ENCODE measurements at regions not wholly inside any gene's neighbourhood (a gene's known extent, or its start where the extent isn't known, plus 50 kb on each side); places are given as distances from the start of the nearest gene placed in this dataset.

GRCh38 chr13:63409791-63410351 is 1994.2 kb upstream of the PCDH20 start:
- TF ChIP-seq, protein P1, sequence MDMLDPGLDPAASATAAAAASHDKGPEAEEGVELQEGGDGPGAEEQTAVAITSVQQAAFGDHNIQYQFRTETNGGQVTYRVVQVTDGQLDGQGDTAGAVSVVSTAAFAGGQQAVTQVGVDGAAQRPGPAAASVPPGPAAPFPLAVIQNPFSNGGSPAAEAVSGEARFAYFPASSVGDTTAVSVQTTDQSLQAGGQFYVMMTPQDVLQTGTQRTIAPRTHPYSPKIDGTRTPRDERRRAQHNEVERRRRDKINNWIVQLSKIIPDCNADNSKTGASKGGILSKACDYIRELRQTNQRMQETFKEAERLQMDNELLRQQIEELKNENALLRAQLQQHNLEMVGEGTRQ (CRISPR knock-in tag; IDR thresholded peaks at IDR 0.05), result no peak
- TF ChIP-seq, protein P2, sequence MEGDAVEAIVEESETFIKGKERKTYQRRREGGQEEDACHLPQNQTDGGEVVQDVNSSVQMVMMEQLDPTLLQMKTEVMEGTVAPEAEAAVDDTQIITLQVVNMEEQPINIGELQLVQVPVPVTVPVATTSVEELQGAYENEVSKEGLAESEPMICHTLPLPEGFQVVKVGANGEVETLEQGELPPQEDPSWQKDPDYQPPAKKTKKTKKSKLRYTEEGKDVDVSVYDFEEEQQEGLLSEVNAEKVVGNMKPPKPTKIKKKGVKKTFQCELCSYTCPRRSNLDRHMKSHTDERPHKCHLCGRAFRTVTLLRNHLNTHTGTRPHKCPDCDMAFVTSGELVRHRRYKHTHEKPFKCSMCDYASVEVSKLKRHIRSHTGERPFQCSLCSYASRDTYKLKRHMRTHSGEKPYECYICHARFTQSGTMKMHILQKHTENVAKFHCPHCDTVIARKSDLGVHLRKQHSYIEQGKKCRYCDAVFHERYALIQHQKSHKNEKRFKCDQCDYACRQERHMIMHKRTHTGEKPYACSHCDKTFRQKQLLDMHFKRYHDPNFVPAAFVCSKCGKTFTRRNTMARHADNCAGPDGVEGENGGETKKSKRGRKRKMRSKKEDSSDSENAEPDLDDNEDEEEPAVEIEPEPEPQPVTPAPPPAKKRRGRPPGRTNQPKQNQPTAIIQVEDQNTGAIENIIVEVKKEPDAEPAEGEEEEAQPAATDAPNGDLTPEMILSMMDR (IDR thresholded peaks at IDR 0.05), result no peak
- TF ChIP-seq HMGXB4 (CRISPR knock-in tag; IDR thresholded peaks at IDR 0.05) (no peak), NR1H2 (CRISPR knock-in tag; IDR thresholded peaks at IDR 0.05) (no peak), ZNF121 (CRISPR knock-in tag; IDR thresholded peaks at IDR 0.05) (no peak), SP1 (CRISPR knock-in tag; conservative IDR thresholded peaks at IDR 0.05) (no peak), ZNF138 (CRISPR knock-in tag; conservative IDR thresholded peaks at IDR 0.05) (no peak), ZNF219 (CRISPR knock-in tag; IDR thresholded peaks at IDR 0.05; ENCODE audit: borderline replicate concordance) (no peak), CREM (CRISPR knock-in tag; IDR thresholded peaks at IDR 0.05) (no peak), MAX (CRISPR knock-in tag; IDR thresholded peaks at IDR 0.05) (no peak), ZNF671 (CRISPR knock-in tag; IDR thresholded peaks at IDR 0.05) (no peak)
- TF ChIP-seq, protein P3, sequence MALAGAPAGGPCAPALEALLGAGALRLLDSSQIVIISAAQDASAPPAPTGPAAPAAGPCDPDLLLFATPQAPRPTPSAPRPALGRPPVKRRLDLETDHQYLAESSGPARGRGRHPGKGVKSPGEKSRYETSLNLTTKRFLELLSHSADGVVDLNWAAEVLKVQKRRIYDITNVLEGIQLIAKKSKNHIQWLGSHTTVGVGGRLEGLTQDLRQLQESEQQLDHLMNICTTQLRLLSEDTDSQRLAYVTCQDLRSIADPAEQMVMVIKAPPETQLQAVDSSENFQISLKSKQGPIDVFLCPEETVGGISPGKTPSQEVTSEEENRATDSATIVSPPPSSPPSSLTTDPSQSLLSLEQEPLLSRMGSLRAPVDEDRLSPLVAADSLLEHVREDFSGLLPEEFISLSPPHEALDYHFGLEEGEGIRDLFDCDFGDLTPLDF (CRISPR knock-in tag; IDR thresholded peaks at IDR 0.05), result no peak
- TF ChIP-seq, protein P4, sequence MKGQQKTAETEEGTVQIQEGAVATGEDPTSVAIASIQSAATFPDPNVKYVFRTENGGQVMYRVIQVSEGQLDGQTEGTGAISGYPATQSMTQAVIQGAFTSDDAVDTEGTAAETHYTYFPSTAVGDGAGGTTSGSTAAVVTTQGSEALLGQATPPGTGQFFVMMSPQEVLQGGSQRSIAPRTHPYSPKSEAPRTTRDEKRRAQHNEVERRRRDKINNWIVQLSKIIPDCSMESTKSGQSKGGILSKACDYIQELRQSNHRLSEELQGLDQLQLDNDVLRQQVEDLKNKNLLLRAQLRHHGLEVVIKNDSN (CRISPR knock-in tag; IDR thresholded peaks at IDR 0.05), result no peak
- TF ChIP-seq, protein P5, sequence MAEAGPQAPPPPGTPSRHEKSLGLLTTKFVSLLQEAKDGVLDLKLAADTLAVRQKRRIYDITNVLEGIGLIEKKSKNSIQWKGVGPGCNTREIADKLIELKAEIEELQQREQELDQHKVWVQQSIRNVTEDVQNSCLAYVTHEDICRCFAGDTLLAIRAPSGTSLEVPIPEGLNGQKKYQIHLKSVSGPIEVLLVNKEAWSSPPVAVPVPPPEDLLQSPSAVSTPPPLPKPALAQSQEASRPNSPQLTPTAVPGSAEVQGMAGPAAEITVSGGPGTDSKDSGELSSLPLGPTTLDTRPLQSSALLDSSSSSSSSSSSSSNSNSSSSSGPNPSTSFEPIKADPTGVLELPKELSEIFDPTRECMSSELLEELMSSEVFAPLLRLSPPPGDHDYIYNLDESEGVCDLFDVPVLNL (CRISPR knock-in tag; IDR thresholded peaks at IDR 0.05; ENCODE audit: borderline replicate concordance, low read depth), result no peak
